ENCODE measurements at regions not wholly inside any gene's neighbourhood (a gene's known extent, or its start where the extent isn't known, plus 50 kb on each side); places are given as distances from the start of the nearest gene placed in this dataset.

DNA sequence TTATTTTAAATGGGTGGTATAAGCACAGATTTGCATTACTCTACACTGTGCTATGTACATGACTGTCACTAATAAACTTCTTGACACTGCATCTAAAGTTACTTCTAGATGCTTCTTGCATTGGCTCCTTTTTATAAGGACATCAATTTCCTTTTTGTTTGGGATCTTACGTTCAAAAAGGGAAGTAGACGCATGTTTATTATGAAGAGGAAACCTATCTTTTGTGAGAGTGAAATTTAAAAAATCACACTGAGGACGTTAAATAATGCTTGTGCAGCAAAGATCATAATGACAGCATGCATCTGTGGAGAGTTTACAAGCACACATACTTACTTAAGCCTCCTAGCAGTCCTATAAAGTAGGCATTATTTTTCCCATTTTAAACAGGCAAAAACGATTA, 479.5 kb downstream of the CD83 start:
- TF ChIP-seq, protein P1, sequence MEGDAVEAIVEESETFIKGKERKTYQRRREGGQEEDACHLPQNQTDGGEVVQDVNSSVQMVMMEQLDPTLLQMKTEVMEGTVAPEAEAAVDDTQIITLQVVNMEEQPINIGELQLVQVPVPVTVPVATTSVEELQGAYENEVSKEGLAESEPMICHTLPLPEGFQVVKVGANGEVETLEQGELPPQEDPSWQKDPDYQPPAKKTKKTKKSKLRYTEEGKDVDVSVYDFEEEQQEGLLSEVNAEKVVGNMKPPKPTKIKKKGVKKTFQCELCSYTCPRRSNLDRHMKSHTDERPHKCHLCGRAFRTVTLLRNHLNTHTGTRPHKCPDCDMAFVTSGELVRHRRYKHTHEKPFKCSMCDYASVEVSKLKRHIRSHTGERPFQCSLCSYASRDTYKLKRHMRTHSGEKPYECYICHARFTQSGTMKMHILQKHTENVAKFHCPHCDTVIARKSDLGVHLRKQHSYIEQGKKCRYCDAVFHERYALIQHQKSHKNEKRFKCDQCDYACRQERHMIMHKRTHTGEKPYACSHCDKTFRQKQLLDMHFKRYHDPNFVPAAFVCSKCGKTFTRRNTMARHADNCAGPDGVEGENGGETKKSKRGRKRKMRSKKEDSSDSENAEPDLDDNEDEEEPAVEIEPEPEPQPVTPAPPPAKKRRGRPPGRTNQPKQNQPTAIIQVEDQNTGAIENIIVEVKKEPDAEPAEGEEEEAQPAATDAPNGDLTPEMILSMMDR (IDR thresholded peaks at IDR 0.05): no peak
- TF ChIP-seq POLR2AphosphoS5 (IDR thresholded peaks at IDR 0.05; ENCODE audit: insufficient read depth in 1 of 2, low read depth in 1 of 2) (no peak), POLR2A (IDR thresholded peaks at IDR 0.05) (no peak)
